ENCODE measurements at regions not wholly inside any gene's neighbourhood (a gene's known extent, or its start where the extent isn't known, plus 50 kb on each side); places are given as distances from the start of the nearest gene placed in this dataset.
A peak's percentile ranks its signal among the peaks of the same experiment; 100 is the strongest.

DNA sequence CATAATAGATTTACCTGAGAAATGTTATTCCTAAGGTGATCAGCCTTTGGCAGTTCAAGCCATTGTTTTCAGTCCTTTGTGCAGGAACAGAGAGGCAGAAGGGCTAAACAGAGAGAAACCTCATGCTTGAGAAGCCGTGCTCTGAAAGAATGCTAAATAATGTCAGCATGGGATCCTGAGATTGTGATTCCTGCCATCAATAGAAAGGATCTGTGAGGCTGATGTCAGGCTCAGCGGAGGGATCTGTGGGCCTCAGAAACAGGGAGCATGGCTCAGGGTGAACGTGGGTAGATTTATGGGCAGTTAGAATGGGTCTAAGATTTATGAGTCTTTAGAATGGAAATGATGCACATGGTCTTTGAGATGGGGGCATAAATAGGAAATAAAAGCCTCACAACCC, 439.2 kb upstream of the IGFBP3 start:
- Histone ChIP-seq H4K12ac (ENCODE audit: low read depth, low read length) (no peak overlapping the region), H4K8ac (ENCODE audit: low read depth, low read length) (no peak overlapping the region), H2AFZ (ENCODE audit: insufficient read depth, low read length, poor library complexity) (no peak overlapping the region), H3K9me3 (ENCODE audit: insufficient read depth, low read depth, low read length) (no peaks in the 10 kb centered on the region), H3K4me1 (ENCODE audit: control insufficient read depth in 1 of 2, insufficient read depth in 2 of 2, low read length in 2 of 2) (no peaks in the 10 kb centered on the region), H3K36me3 (ENCODE audit: control insufficient read depth in 1 of 2, insufficient read depth in 2 of 2, low read length in 2 of 2) (no peaks in the 10 kb centered on the region), H3K18ac (ENCODE audit: low read length) (no peak overlapping the region), H2BK12ac (ENCODE audit: low read length) (no peak overlapping the region), H3K79me1 (ENCODE audit: low read length) (peaks cover 4% of the 10 kb centered on the region), H3K4me3 (ENCODE audit: low read depth, low read length) (no peak overlapping the region), H3K27ac (ENCODE audit: low read depth, low read length) (no peak overlapping the region), H3K27me3 (ENCODE audit: insufficient read depth, low read length) (no peaks in the 10 kb centered on the region), H2AK5ac (ENCODE audit: low read length) (no peak overlapping the region), H4K91ac (ENCODE audit: low read depth, low read length) (no peak overlapping the region), H3K4ac (ENCODE audit: low read depth, low read length) (no peak overlapping the region), H2BK120ac (ENCODE audit: insufficient read depth, low read length, poor library complexity) (no peak overlapping the region), H3K9ac (ENCODE audit: low read length) (no peak overlapping the region), H3K14ac (ENCODE audit: low read length) (no peak overlapping the region), H3K4me2 (ENCODE audit: low read length) (no peak overlapping the region), H2BK5ac (ENCODE audit: low read depth, low read length, poor library complexity) (no peak overlapping the region), H3K79me2 (ENCODE audit: control insufficient read depth, insufficient read depth, low read length, poor library complexity) (no peaks in the 10 kb centered on the region), H3K23ac (ENCODE audit: low read length) (no peak overlapping the region)
- DNase-seq = no peak
- no CpG with 5 or more reads among the region's 3 CpGs for WGBS (ENCODE audit: extremely low coverage, insufficient coverage, insufficient read length)

DNA sequence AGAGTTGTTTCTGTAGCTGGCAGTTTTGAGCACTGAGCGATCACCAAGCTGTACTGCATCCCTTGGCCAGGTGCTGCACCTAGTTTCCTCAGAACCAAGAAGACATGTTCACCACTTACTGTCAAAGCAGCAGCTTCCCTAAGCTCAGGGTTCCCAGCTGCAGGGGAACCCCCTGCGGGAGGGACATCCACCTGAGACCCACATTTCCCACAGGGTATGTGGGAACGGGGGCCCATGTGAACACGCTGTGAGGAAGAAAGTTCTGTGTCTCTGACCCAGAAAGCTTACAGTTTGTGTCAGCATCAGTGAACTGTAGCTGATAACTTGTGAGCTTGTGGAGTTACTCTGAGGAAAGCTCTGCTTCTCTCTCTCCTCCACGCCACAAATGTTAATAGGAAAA, 436.8 kb upstream of the IGFBP3 start:
- no peaks in the 10 kb centered on the region for H3K4me1 ChIP-seq (ENCODE audit: control insufficient read depth in 1 of 2, insufficient read depth in 2 of 2, low read length in 2 of 2)
- H2BK5ac ChIP-seq (ENCODE audit: low read depth, low read length, poor library complexity) = no peak overlapping the region
- no peak for DNase-seq
- no peak overlapping the region for H3K4me3 ChIP-seq (ENCODE audit: low read depth, low read length)
- no peaks in the 10 kb centered on the region for H3K79me2 ChIP-seq (ENCODE audit: control insufficient read depth, insufficient read depth, low read length, poor library complexity)
- H2AK5ac ChIP-seq (ENCODE audit: low read length) = no peak overlapping the region
- no peak overlapping the region for H4K12ac ChIP-seq (ENCODE audit: low read depth, low read length)
- no peak overlapping the region for H3K18ac ChIP-seq (ENCODE audit: low read length)
- H3K4me2 ChIP-seq (ENCODE audit: low read length) = no peak overlapping the region
- H3K14ac ChIP-seq (ENCODE audit: low read length) = no peak overlapping the region
- H3K36me3 ChIP-seq (ENCODE audit: control insufficient read depth in 1 of 2, insufficient read depth in 2 of 2, low read length in 2 of 2) = no peaks in the 10 kb centered on the region
- H4K91ac ChIP-seq (ENCODE audit: low read depth, low read length) = no peak overlapping the region
- no peak overlapping the region for H3K4ac ChIP-seq (ENCODE audit: low read depth, low read length)
- peaks cover 4% of the 10 kb centered on the region for H3K79me1 ChIP-seq (ENCODE audit: low read length)
- peak overlapping the region; percentile 23 for H3K9ac ChIP-seq (ENCODE audit: low read length)
- no CpG with 5 or more reads among the region's 5 CpGs for WGBS (ENCODE audit: extremely low coverage, insufficient coverage, insufficient read length)
- H2BK12ac ChIP-seq (ENCODE audit: low read length) = no peak overlapping the region
- no peak overlapping the region for H2BK120ac ChIP-seq (ENCODE audit: insufficient read depth, low read length, poor library complexity)
- no peak overlapping the region for H3K23ac ChIP-seq (ENCODE audit: low read length)
- H4K8ac ChIP-seq (ENCODE audit: low read depth, low read length) = no peak overlapping the region
- H3K9me3 ChIP-seq (ENCODE audit: insufficient read depth, low read depth, low read length) = no peaks in the 10 kb centered on the region
- H3K27me3 ChIP-seq (ENCODE audit: insufficient read depth, low read length) = no peaks in the 10 kb centered on the region
- H2AFZ ChIP-seq (ENCODE audit: insufficient read depth, low read length, poor library complexity) = no peak overlapping the region
- no peak overlapping the region for H3K27ac ChIP-seq (ENCODE audit: low read depth, low read length)

DNA sequence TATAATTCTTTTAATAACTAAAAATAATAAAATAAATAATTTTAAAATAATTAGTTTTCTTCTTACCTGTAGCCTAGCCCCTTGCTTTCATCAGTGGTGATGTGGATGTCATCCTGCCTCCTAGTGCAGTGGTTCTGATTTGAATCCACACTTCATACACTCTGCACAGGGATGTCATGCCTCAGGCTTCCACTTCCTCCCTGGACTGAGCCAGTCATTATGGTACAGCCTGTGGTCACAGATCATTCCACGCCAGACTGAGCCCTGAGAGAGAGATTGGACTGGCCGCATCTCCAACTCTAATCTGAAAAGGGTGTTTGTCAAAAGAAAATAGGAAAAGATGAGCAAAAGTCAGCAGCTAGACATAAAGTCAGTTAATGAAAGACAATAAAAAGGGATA, 436.2 kb upstream of the IGFBP3 start:
- peaks cover 4% of the 10 kb centered on the region for H3K79me1 ChIP-seq (ENCODE audit: low read length)

GRCh38 chr7:46356371-46356770, 435.3 kb upstream of the IGFBP3 start:
- no peak overlapping the region for H2AFZ ChIP-seq (ENCODE audit: insufficient read depth, low read length, poor library complexity)
- H3K4ac ChIP-seq (ENCODE audit: low read depth, low read length) = no peak overlapping the region
- H3K9ac ChIP-seq (ENCODE audit: low read length) = no peak overlapping the region
- no peak overlapping the region for H2BK12ac ChIP-seq (ENCODE audit: low read length)
- H3K14ac ChIP-seq (ENCODE audit: low read length) = no peak overlapping the region
- H3K27me3 ChIP-seq (ENCODE audit: insufficient read depth, low read length) = no peaks in the 10 kb centered on the region
- no peaks in the 10 kb centered on the region for H3K4me1 ChIP-seq (ENCODE audit: control insufficient read depth in 1 of 2, insufficient read depth in 2 of 2, low read length in 2 of 2)
- no peak overlapping the region for H4K91ac ChIP-seq (ENCODE audit: low read depth, low read length)
- no CpG with 5 or more reads among the region's 2 CpGs for WGBS (ENCODE audit: extremely low coverage, insufficient coverage, insufficient read length)
- H3K23ac ChIP-seq (ENCODE audit: low read length) = no peak overlapping the region
- H3K18ac ChIP-seq (ENCODE audit: low read length) = no peak overlapping the region
- DNase-seq = no peak
- no peak overlapping the region for H2BK5ac ChIP-seq (ENCODE audit: low read depth, low read length, poor library complexity)
- no peak overlapping the region for H2AK5ac ChIP-seq (ENCODE audit: low read length)
- H3K79me1 ChIP-seq (ENCODE audit: low read length) = peaks cover 5% of the 10 kb centered on the region
- no peak overlapping the region for H3K4me2 ChIP-seq (ENCODE audit: low read length)
- H3K36me3 ChIP-seq (ENCODE audit: control insufficient read depth in 1 of 2, insufficient read depth in 2 of 2, low read length in 2 of 2) = no peaks in the 10 kb centered on the region
- no peak overlapping the region for H3K4me3 ChIP-seq (ENCODE audit: low read depth, low read length)
- H2BK120ac ChIP-seq (ENCODE audit: insufficient read depth, low read length, poor library complexity) = no peak overlapping the region
- no peaks in the 10 kb centered on the region for H3K79me2 ChIP-seq (ENCODE audit: control insufficient read depth, insufficient read depth, low read length, poor library complexity)
- H4K8ac ChIP-seq (ENCODE audit: low read depth, low read length) = no peak overlapping the region
- no peak overlapping the region for H3K27ac ChIP-seq (ENCODE audit: low read depth, low read length)
- H3K9me3 ChIP-seq (ENCODE audit: insufficient read depth, low read depth, low read length) = no peaks in the 10 kb centered on the region
- no peak overlapping the region for H4K12ac ChIP-seq (ENCODE audit: low read depth, low read length)

More for the DNA sequence above, 436.2 kb upstream of the IGFBP3 start:
- Histone ChIP-seq H3K79me2 (ENCODE audit: control insufficient read depth, insufficient read depth, low read length, poor library complexity) (no peaks in the 10 kb centered on the region), H3K23ac (ENCODE audit: low read length) (no peak overlapping the region), H4K12ac (ENCODE audit: low read depth, low read length) (no peak overlapping the region), H4K91ac (ENCODE audit: low read depth, low read length) (no peak overlapping the region), H2BK12ac (ENCODE audit: low read length) (no peak overlapping the region), H3K4ac (ENCODE audit: low read depth, low read length) (no peak overlapping the region), H2BK120ac (ENCODE audit: insufficient read depth, low read length, poor library complexity) (no peak overlapping the region), H3K4me1 (ENCODE audit: control insufficient read depth in 1 of 2, insufficient read depth in 2 of 2, low read length in 2 of 2) (no peaks in the 10 kb centered on the region), H2AK5ac (ENCODE audit: low read length) (no peak overlapping the region), H2BK5ac (ENCODE audit: low read depth, low read length, poor library complexity) (no peak overlapping the region), H3K14ac (ENCODE audit: low read length) (no peak overlapping the region), H3K27me3 (ENCODE audit: insufficient read depth, low read length) (no peaks in the 10 kb centered on the region), H3K36me3 (ENCODE audit: control insufficient read depth in 1 of 2, insufficient read depth in 2 of 2, low read length in 2 of 2) (no peaks in the 10 kb centered on the region), H3K4me2 (ENCODE audit: low read length) (no peak overlapping the region), H3K18ac (ENCODE audit: low read length) (no peak overlapping the region), H3K4me3 (ENCODE audit: low read depth, low read length) (no peak overlapping the region), H2AFZ (ENCODE audit: insufficient read depth, low read length, poor library complexity) (no peak overlapping the region), H3K9me3 (ENCODE audit: insufficient read depth, low read depth, low read length) (no peaks in the 10 kb centered on the region), H3K27ac (ENCODE audit: low read depth, low read length) (no peak overlapping the region), H3K9ac (ENCODE audit: low read length) (no peak overlapping the region), H4K8ac (ENCODE audit: low read depth, low read length) (no peak overlapping the region)
- no CpG with 5 or more reads among the region's 2 CpGs for WGBS (ENCODE audit: extremely low coverage, insufficient coverage, insufficient read length)
- no peak for DNase-seq
